ENCODE measurements at regions not wholly inside any gene's neighbourhood (a gene's known extent, or its start where the extent isn't known, plus 50 kb on each side); places are given as distances from the start of the nearest gene placed in this dataset.

DNA sequence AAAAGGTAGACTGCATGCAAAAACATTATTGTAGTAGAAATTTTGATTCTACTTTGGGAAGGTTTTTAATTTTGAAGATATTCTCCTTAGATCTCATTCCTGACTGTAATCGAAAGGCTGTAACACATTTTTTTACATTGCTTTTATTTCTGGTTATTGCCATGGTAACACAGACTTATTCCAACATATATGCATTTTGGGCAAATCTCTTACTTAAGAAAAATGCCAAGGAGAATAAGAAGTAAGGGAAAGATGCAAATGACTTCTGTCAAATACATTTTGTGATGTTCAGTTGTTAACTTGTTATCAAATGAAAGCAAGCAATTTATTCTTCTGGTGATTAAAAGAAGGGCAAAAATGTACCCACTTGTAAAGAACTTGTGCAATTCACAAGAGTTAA lies 267.5 kb downstream of the AASDHPPT start:
- no peak for DNase-seq

GRCh38 chr11:106353031-106353430 lies 275.6 kb downstream of the AASDHPPT start:
- DNase-seq: no peak

DNA sequence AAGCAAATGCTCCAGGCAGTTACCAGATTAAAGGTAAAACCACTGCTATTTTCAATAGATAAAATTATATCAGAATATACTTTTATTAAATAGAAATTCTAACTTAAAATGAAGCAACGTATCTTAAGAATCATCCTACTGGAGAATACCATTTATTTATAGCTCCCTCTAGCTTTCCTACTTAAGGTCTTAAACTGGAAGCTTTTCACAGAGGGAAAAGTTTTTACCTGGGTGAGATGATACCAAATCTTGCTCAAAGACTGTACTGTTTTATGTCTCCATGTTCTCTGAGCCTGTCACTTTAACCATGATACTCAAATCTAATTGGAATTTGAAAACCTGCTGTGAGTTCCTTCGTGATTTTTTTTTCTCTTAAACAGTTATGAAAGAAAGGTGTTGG lies 291.8 kb downstream of the AASDHPPT start:
- DNase-seq: no peak

DNA sequence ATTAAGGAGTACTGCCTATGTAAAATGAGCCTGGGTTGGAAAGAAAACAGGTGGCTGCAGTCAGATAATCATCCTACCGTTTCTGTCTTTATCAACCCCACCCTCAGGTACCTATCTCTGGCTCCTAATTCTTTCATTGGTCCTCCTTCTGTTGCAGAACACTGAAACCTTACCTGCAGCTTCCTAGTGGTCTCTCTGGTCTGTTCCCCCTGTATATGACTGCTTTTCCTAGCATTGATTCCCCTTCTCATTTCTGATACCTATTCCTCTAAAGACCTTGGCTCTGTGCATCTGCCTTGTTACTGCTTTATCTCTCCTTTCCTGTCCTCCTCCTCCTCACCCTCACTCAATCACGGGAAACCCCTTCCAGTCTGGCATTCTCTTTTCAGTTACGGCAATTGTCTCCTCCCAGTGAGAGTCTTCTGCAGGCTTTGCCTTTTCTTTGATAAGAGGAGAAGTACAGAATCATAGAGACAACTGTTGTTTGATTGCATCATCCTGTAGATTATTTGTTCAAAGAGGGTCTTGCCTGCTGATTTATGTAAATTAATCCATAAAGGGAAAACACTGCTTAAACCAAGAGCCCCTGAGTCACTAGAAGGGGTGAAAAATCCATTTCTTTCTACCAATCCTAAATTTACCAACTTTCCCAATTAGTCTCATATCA lies 301.2 kb downstream of the AASDHPPT start:
- DNase-seq: no peak

GRCh38 chr11:106379265-106379664 lies 301.8 kb downstream of the AASDHPPT start:
- no peak for DNase-seq

DNA sequence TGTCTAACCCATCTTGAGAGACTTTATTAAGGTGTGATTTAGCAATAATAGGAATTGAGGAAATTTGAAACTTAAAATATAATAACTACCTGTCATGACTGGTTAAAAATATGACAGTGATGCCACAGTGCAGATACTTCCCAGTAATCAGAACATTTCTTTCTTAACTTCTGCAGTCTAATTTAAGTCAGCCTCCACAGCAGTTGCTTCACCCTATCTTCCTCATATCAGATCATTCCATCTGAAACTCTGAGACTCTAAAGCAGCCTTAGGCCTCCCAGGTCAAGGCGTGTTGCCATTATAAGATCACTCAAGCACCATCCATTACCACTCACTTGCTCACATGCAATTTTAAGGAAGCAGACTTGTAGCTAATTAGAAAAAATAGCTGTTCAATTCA lies 302.2 kb downstream of the AASDHPPT start:
- DNase-seq: no peak

- DNase-seq: no peak
Measured at GRCh38 chr11:106381895-106382294, 304.4 kb downstream of the AASDHPPT start.

GRCh38 chr11:106384429-106384828 lies 307.0 kb downstream of the AASDHPPT start:
- DNase-seq: no peak

GRCh38 chr11:106386519-106386918 lies 309.1 kb downstream of the AASDHPPT start:
- no peak for DNase-seq

GRCh38 chr11:106389101-106389500 lies 311.6 kb downstream of the AASDHPPT start:
- no peak for DNase-seq

GRCh38 chr11:106390078-106390477 lies 312.6 kb downstream of the AASDHPPT start:
- DNase-seq: no peak

DNA sequence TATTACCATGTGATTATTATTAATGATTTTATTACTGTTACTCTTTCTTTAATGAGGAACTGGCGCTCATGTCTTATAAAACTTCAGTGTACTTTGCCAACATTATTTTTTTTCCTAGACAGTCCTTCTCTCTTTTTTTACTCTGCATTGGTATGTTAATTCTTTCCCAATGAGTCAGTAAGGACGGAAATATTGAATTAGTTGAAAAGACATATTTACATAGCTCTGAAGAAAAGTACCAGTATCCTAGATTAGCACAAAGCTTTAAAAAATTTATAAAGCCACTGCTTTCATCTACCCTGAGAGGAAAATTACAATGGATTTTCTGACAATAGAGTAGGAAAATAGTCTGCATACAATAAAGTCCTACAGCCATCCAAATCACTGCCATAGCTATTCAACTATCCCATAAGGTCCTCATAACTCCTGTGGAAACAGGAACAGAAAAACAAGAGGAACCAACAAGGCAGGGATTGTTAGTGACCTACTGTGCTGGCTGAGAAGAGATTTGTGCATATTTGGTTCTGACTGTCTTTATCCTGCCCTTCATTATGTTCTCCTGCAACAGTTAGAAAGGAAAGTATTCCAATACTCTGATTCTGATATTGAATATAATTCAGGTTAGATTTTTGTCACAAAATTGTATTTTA lies 314.4 kb downstream of the AASDHPPT start:
- DNase-seq: no peak

GRCh38 chr11:106395716-106396349 lies 318.4 kb downstream of the AASDHPPT start:
- DNase-seq: no peak

GRCh38 chr11:106397787-106398501 lies 320.5 kb downstream of the AASDHPPT start:
- DNase-seq: no peak

DNA sequence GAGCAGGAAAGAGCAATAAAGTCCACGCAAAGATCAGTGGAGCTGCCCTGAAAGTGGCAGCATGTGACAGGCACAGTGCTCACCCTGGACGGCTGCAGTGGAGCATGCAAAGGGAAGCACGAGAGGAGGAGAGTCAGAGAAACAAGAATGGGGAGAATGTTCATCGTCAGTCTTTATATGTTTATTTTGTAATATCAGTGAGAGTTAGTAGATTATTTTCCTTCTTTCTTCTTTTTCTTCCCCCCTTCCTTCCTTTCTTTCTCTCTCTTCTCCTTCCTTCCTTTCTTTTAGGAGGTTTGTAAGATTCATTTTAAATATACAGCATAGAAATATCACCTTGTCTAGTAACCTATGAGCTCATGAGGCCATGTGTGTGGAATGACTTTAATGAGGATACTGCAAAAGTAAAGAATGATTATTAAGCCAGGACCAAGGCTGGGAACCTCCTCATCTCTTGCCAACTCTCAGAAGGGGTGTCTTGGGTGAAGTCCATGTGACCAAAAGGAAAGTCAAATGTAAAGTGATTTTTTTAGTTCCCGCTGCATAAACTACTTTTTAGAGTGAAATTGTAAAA lies 321.1 kb downstream of the AASDHPPT start:
- DNase-seq: peak in 1 of 2 experiments; percentile 67

- peak; percentile 67 to 83 for DNase-seq
Measured at GRCh38 chr11:106399076-106399511, 321.6 kb downstream of the AASDHPPT start.

DNA sequence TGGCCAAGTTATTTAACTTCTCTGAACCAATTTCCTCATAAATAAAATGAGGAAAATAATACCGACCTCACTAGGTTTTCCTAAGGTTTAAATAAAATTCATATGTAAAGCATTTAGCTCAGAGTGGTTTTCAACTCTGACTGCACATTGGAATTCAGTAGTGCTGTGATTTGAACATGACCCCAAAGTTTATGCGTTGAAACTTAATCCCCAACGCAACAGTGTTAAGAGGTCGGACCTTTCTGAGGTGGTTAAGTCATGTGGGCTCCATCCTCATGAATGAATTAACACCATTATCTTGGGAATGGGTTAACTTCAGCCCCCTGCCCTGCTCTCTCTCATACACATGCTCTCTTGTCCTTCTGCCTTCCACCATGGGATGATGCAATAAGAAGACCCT lies 322.2 kb downstream of the AASDHPPT start:
- no peak for DNase-seq

DNA sequence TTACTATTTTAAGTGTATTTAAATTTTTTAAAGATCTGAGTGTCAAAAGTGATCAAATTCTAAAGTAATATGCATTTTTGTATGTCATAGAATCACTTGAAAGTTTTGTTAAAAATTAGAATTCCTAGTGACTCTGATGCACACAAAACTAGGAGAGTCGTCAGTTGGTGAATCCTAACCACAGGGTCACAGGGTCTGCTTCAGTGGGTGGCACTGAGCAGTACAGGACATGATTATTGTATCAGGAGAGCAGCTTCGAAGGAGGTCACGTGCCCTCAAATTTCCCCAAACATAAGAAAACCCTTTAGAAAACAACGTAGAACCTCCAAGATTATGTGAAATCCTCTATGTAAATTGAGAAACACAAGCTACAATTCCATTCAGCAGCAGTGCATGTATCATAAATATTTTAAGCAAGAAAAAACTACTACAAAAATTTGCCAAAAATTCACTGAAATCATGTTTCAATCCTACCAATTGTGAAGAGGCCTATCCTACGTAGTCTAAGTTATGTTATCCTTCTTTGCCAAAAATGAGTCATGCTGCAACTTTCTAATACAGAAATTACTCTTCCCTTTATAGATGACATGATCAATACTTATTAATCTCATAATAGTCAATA lies 323.6 kb downstream of the AASDHPPT start:
- DNase-seq: no peak

DNA sequence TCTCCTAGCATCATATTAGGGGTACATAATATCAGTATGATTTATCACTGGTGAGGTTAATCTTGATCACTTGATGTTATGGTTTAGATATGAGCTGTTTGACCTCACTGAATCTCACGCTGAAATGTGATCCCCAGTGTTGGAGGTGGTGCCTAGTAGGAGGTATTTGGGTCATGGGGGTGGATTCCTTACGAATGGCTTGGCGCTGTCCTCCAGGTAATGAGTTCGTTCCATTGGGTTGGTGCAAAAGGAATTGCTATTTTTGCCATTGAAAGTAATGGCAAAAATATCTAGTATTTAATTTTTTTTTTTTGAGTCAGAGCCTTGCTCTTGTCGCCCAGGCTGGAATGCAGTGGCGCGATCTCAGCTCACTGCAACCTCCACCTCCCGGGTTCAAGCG lies 326.3 kb downstream of the AASDHPPT start:
- DNase-seq: no peak

GRCh38 chr11:106409222-106409621 lies 331.8 kb downstream of the AASDHPPT start:
- DNase-seq: no peak

- DNase-seq: no peak
Measured at GRCh38 chr11:106409671-106410070, 332.2 kb downstream of the AASDHPPT start.

GRCh38 chr11:106410902-106411301 lies 333.4 kb downstream of the AASDHPPT start:
- DNase-seq: no peak

DNA sequence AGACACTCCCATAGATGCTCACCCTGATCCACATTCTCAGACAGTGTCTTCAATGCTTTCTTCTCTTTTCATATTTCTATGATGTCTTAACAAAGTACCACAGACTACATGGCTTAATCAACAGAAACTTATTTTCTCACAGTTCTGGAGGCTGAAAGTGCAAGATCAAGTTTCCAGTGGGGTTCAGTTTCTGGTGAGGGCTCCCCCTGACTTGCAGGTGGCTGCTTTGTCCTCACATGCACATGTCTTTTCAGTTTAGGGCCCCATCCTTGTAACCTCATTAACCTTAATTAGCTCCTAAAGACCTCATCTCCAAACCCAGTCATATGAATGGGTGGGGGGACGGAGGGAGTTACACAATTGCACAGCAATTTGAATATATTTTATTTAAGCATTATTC lies 335.8 kb downstream of the AASDHPPT start:
- DNase-seq: no peak

Data from NCI-H446 (cell line).